IMR-90 (cell line): ENCODE measurements at regions not wholly inside any gene's neighbourhood (a gene's known extent, or its start where the extent isn't known, plus 50 kb on each side); places are given as distances from the start of the nearest gene placed in this dataset.

Source experiments
- ATAC-seq: fragments of 200-7000 bp; cut with Tn5 transposase; 2 replicates; pipeline ENCODE4 v1.9.1; 2020; ENCODE audit warnings: low read depth, mild to moderate bottlenecking, moderate library complexity
- BruUV-seq: library from RNA; stranded (reverse); fragments of 400-500 nt; replicated peaks from 2 replicates; lab custom pipeline; 2021; lab: Mats Ljungman, UMichigan
- CTCF ChIA-PET: fragments of 300-600 bp; formaldehyde crosslinking; extraction: SDS; loops from one replicate; lab custom pipeline; 2021; ENCODE audit warnings: antibody characterized with exemption; lab: Yijun Ruan, JAX
- POLR2A ChIA-PET: fragments of 300-600 bp; sonication (Branson Sonifier 250); formaldehyde crosslinking; loops from one replicate; lab custom pipeline; 2022; ENCODE audit warnings: antibody characterized with exemption; ENCODE audit not compliant: unreplicated experiment; lab: Charles Lee
- DNase-seq: peaks from one replicate; pipeline ENCODE4 v3.0.0; 2013
- H2AFZ ChIP-seq: replicated peaks from 2 replicates; pipeline ENCODE3; 2013; ENCODE audit warnings: low read length, mild to moderate bottlenecking; ENCODE audit not compliant: poor library complexity
- H2AK5ac ChIP-seq: 2 replicates; pipeline ENCODE4 v1.6.1; 2013; ENCODE audit warnings: low read depth, low read length, inconsistent platforms
- H2AK9ac ChIP-seq: replicated peaks from 2 replicates; pipeline ENCODE3; 2013; ENCODE audit warnings: mild to moderate bottlenecking, low read depth, low read length, moderate library complexity; ENCODE audit not compliant: poor library complexity
- H2BK120ac ChIP-seq: 2 replicates; pipeline ENCODE4 v1.6.1; 2013; ENCODE audit warnings: low read depth, low read length, inconsistent platforms
- H2BK15ac ChIP-seq: 3 replicates; pipeline ENCODE4 v1.6.1; 2013; ENCODE audit warnings: low read depth, low read length, inconsistent platforms
- H2BK20ac ChIP-seq: 2 replicates; pipeline ENCODE4 v1.6.1; 2013; ENCODE audit warnings: low read depth, mild to moderate bottlenecking, inconsistent platforms, low read length, moderate library complexity
- H2BK5ac ChIP-seq: 2 replicates; pipeline ENCODE4 v1.6.1; 2013; ENCODE audit warnings: mild to moderate bottlenecking, low read depth, low read length, inconsistent platforms; ENCODE audit not compliant: poor library complexity, severe bottlenecking
- H3K14ac ChIP-seq: replicated peaks from 2 replicates; pipeline ENCODE4 v1.6.1; 2013; ENCODE audit warnings: low read depth, low read length, inconsistent platforms
- H3K18ac ChIP-seq: 2 replicates; pipeline ENCODE4 v1.6.1; 2013; ENCODE audit warnings: low read depth, low read length, control low read depth
- H3K23ac ChIP-seq: 2 replicates; pipeline ENCODE4 v1.6.1; 2013; ENCODE audit warnings: low read depth, low read length, inconsistent platforms
- H3K27ac ChIP-seq: 2 replicates; pipeline ENCODE4 v1.5.1; 2013; ENCODE audit warnings: mild to moderate bottlenecking, control low read depth, low read length; ENCODE audit not compliant: insufficient read depth
- H3K27me3 ChIP-seq: 2 replicates; pipeline ENCODE4 v1.6.1; 2013; ENCODE audit warnings: low read length; ENCODE audit not compliant: control insufficient read depth, insufficient read depth
- H3K36me3 ChIP-seq: 2 replicates; pipeline ENCODE4 v1.6.1; 2013; ENCODE audit warnings: low read length, mixed read lengths; ENCODE audit not compliant: control insufficient read depth, insufficient read depth
- H3K4ac ChIP-seq: 2 replicates; pipeline ENCODE4 v1.6.1; 2013; ENCODE audit warnings: low read depth, low read length, inconsistent platforms
- H3K4me1 ChIP-seq: 2 replicates; pipeline ENCODE4 v1.6.1; 2013; ENCODE audit warnings: low read length, mixed read lengths; ENCODE audit not compliant: control insufficient read depth, insufficient read depth
- H3K4me2 ChIP-seq: 2 replicates; pipeline ENCODE4 v1.6.1; 2013; ENCODE audit warnings: low read depth, mild to moderate bottlenecking, control low read depth, low read length, moderate library complexity
- H3K4me3 ChIP-seq: 2 replicates; pipeline ENCODE4 v1.5.1; 2013; ENCODE audit warnings: low read depth, mild to moderate bottlenecking, control low read depth, low read length, moderate library complexity; ENCODE audit not compliant: insufficient read depth
- H3K56ac ChIP-seq: 2 replicates; pipeline ENCODE4 v1.6.1; 2013; ENCODE audit warnings: low read length, inconsistent platforms; ENCODE audit not compliant: insufficient read depth; ENCODE audit errors: extremely low read depth
- H3K79me1 ChIP-seq, 2 experiments: 2 replicates each; pipeline ENCODE4 v1.6.1; 2013; ENCODE audit warnings: low read length in 2 of 2, inconsistent platforms in 1 of 2, low read depth in 1 of 2
- H3K9ac ChIP-seq: 2 replicates; pipeline ENCODE4 v1.6.1; 2013; ENCODE audit warnings: low read depth, low read length, control low read depth
- H3K9me1 ChIP-seq: 2 replicates; pipeline ENCODE4 v1.6.1; 2013; ENCODE audit warnings: low read length, inconsistent platforms; ENCODE audit not compliant: insufficient read depth
- H3K9me3 ChIP-seq: 2 replicates; pipeline ENCODE4 v1.6.1; 2013; ENCODE audit warnings: low read length; ENCODE audit not compliant: control insufficient read depth, insufficient read depth
- H4K20me1 ChIP-seq: 2 replicates; pipeline ENCODE4 v1.6.1; 2013; ENCODE audit warnings: low read length, inconsistent platforms; ENCODE audit not compliant: insufficient read depth
- H4K5ac ChIP-seq: 2 replicates; pipeline ENCODE4 v1.6.1; 2013; ENCODE audit warnings: mild to moderate bottlenecking, low read depth, low read length, control low read depth
- H4K8ac ChIP-seq, 2 experiments: 2 replicates each; pipeline ENCODE4 v1.6.1; 2013; ENCODE audit warnings: low read depth in 2 of 2, low read length in 2 of 2, control low read depth in 1 of 2, inconsistent platforms in 1 of 2
- H4K91ac ChIP-seq: 2 replicates; pipeline ENCODE4 v1.6.1; 2013; ENCODE audit warnings: low read depth, low read length, inconsistent platforms; ENCODE audit not compliant: insufficient read depth
- BHLHE40 ChIP-seq: fragments of 150-350 bp; IDR thresholded peaks from 2 replicates; pipeline ENCODE4 v1.6.1; 2016; ENCODE audit warnings: mild to moderate bottlenecking, low read depth, low read length
- CEBPB ChIP-seq: IDR thresholded peaks from 2 replicates; pipeline ENCODE4 v1.6.1; 2012; ENCODE audit warnings: low read depth, low read length, improper control_type of control experiment
- CHD1 ChIP-seq: IDR thresholded peaks from 2 replicates; pipeline ENCODE4 v1.6.1; 2012; ENCODE audit warnings: low read depth, low read length, improper control_type of control experiment
- FOS ChIP-seq: fragments of 150-350 bp; IDR thresholded peaks from 2 replicates; pipeline ENCODE4 v1.6.1; 2016; ENCODE audit warnings: low read depth, low read length
- MAFK ChIP-seq: IDR thresholded peaks from 2 replicates; pipeline ENCODE4 v1.6.1; 2012; ENCODE audit warnings: low read depth, low read length, improper control_type of control experiment
- MAZ ChIP-seq: IDR thresholded peaks from 2 replicates; pipeline ENCODE4 v1.6.1; 2012; ENCODE audit warnings: low read depth, mild to moderate bottlenecking, low read length, improper control_type of control experiment, moderate library complexity, borderline replicate concordance
- NFE2L2 ChIP-seq: fragments of 150-350 bp; IDR thresholded peaks from 2 replicates; pipeline ENCODE4 v1.6.1; 2016; ENCODE audit warnings: low read depth, mild to moderate bottlenecking, low read length
- POLR2A ChIP-seq: IDR thresholded peaks from 2 replicates; pipeline ENCODE4 v1.6.1; 2012; ENCODE audit warnings: mild to moderate bottlenecking, low read depth, low read length
- RCOR1 ChIP-seq: IDR thresholded peaks from 2 replicates; pipeline ENCODE4 v1.6.1; 2012; ENCODE audit warnings: mild to moderate bottlenecking, low read length, improper control_type of control experiment; ENCODE audit not compliant: insufficient replicate concordance
- RFX5 ChIP-seq: IDR thresholded peaks from 2 replicates; pipeline ENCODE4 v1.8.0; 2012; ENCODE audit warnings: low read depth, mild to moderate bottlenecking, low read length, moderate library complexity
- dilution Hi-C: fragments of 300-500 bp; cut with HindIII; formaldehyde crosslinking; loops from one replicate; pipeline ENCODE4 v1.14.3; 2018; ENCODE audit warnings: low sequenced_read_pairs; ENCODE audit not compliant: unreplicated experiment
- in situ Hi-C: fragments of 300-500 bp; cut with MboI; formaldehyde crosslinking; loops from 3 replicates; pipeline ENCODE4 v1.14.3; 2019; ENCODE audit warnings: low sequenced_read_pairs, inconsistent platforms, mixed read lengths
- intact Hi-C: fragments of 100-400 bp; cut with micrococcal nuclease; formaldehyde crosslinking; loops from 2 replicates; pipeline ENCODE4 v1.10.0; 2022
- TF ChIP-seq, protein P1 (sequence below): fragments of 150-350 bp; IDR thresholded peaks from 2 replicates; pipeline ENCODE4 v1.6.1; 2016; ENCODE audit warnings: low read depth, mild to moderate bottlenecking, low read length, moderate library complexity, borderline replicate concordance

DNA sequence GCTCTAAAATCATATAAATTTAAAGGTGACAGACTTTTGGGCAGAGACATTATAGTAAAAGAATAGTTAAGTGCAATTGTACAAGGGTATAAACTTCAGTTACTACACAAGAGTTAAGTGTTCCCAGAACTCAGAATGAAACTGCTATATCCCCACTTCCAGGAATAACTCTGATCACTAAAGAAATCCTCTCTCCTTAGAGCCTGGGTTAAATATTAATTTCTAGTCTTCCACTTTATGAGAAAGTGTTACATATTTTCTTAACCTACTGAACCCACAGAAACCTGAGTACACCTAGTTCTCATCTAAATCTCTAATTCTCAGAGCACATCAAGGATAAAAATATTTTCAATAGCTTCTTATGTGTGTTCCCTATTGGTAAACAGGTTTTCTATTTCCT lies 99.1 kb upstream of the USP38 start:
- BruUV-seq: no TSS peak
- Histone ChIP-seq H3K18ac (no peak overlapping the region), H3K23ac (no peak overlapping the region), H3K4me3 (no peak overlapping the region), H2BK120ac (no peak overlapping the region), H3K27me3 (no peaks in the 10 kb centered on the region), H3K4ac (no peak overlapping the region), H4K8ac (no peak overlapping the region), H2AK9ac (no peak overlapping the region), H2AK5ac (no peak overlapping the region), H2BK5ac (no peak overlapping the region), H3K4me1 (no peaks in the 10 kb centered on the region), H4K5ac (no peak overlapping the region), H3K27ac (no peak overlapping the region), H3K9me1 (no peaks in the 10 kb centered on the region), H2BK20ac (no peak overlapping the region), H2BK15ac (no peak overlapping the region), H3K4me2 (no peak overlapping the region), H3K9ac (no peak overlapping the region), H3K9me3 (no peaks in the 10 kb centered on the region), H3K36me3 (no peaks in the 10 kb centered on the region), H3K79me1 (no peaks in the 10 kb centered on the region), H4K20me1 (no peaks in the 10 kb centered on the region), H2AFZ (no peak overlapping the region), H4K91ac (no peak overlapping the region), H3K14ac (no peak overlapping the region), H3K56ac (no peak overlapping the region)
- no peak for DNase-seq
- dilution Hi-C loops: no loop called here
- TF ChIP-seq, protein P1, sequence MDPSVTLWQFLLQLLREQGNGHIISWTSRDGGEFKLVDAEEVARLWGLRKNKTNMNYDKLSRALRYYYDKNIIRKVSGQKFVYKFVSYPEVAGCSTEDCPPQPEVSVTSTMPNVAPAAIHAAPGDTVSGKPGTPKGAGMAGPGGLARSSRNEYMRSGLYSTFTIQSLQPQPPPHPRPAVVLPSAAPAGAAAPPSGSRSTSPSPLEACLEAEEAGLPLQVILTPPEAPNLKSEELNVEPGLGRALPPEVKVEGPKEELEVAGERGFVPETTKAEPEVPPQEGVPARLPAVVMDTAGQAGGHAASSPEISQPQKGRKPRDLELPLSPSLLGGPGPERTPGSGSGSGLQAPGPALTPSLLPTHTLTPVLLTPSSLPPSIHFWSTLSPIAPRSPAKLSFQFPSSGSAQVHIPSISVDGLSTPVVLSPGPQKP: no peak
- TF ChIP-seq CEBPB (no peak), BHLHE40 (no peak), MAZ (no peak), MAFK (no peak), RCOR1 (no peak), CHD1 (no peak), RFX5 (no peak), NFE2L2 (no peak), POLR2A (no peak), FOS (no peak)
- no peak for ATAC-seq
- ChIA-PET CTCF (interaction anchor here (1.3 kb wide), 1 partner anchor 102 kb away, joined by 4 read pairs; no protein-coding TSS in a partner anchor), POLR2A (no interaction called here)
- intact Hi-C loops: loop anchor here (2.0 to 5.0 kb wide), 3 partner anchors 101 to 1928 kb away; no protein-coding TSS in a partner anchor
- in situ Hi-C loops: loop anchor here (25.0 kb wide), 1 partner anchor 1923 kb away; no protein-coding TSS in a partner anchor
